PC-3 (cell line): ENCODE measurements at regions not wholly inside any gene's neighbourhood (a gene's known extent, or its start where the extent isn't known, plus 50 kb on each side); places are given as distances from the start of the nearest gene placed in this dataset.

ENCODE experiments used
- ATAC-seq: fragments of 200-7000 bp; cut with Tn5 transposase; 2 replicates; pipeline ENCODE4 v1.9.1; 2020; ENCODE audit warnings: mild to moderate bottlenecking, moderate library complexity
- BruUV-seq: library from RNA; stranded (reverse); fragments of 400-500 nt; replicated peaks from 2 replicates; lab custom pipeline; 2021; lab: Mats Ljungman, UMichigan
- CTCF ChIA-PET: fragments of 300-600 bp; sonication (Branson Sonifier 250); formaldehyde crosslinking; loops from one replicate; lab custom pipeline; 2022; ENCODE audit warnings: antibody characterized with exemption; lab: Charles Lee
- POLR2A ChIA-PET: fragments of 300-600 bp; sonication (Branson Sonifier 250); formaldehyde crosslinking; loops from one replicate; lab custom pipeline; 2022; ENCODE audit warnings: antibody characterized with exemption; ENCODE audit not compliant: unreplicated experiment; lab: Charles Lee
- DNase-seq: peaks from one replicate; pipeline ENCODE4 v3.0.0-alpha.2; 2015
- H2AFZ ChIP-seq: fragments of 300-600 bp; sonication (generic); 2 replicates; pipeline ENCODE4 v1.6.0; 2016; ENCODE audit warnings: antibody characterized with exemption, low read length
- H3F3A ChIP-seq: fragments of 300-600 bp; sonication (generic); one replicate; pipeline ENCODE4 v1.6.0; 2017; ENCODE audit warnings: antibody characterized with exemption, low read length, control low read depth, mild to moderate bottlenecking; ENCODE audit not compliant: unreplicated experiment
- H3K27ac ChIP-seq: fragments of 300-600 bp; sonication (generic); 2 replicates; pipeline ENCODE4 v1.5.1; 2016; ENCODE audit warnings: mild to moderate bottlenecking, low read length
- H3K27me3 ChIP-seq: fragments of 300-600 bp; sonication (generic); 2 replicates; pipeline ENCODE4 v1.6.1; 2016; ENCODE audit warnings: low read length, mixed read lengths
- H3K36me3 ChIP-seq: fragments of 300-600 bp; sonication (generic); 2 replicates; pipeline ENCODE4 v1.6.1; 2016; ENCODE audit warnings: low read depth, mixed run types, low read length, mixed read lengths
- H3K4me1 ChIP-seq: fragments of 300-600 bp; sonication (generic); 2 replicates; pipeline ENCODE4 v1.5.1; 2016; ENCODE audit warnings: low read length; ENCODE audit not compliant: insufficient read depth
- H3K4me2 ChIP-seq: fragments of 300-600 bp; sonication (generic); 2 replicates; pipeline ENCODE4 v1.6.0; 2016; ENCODE audit warnings: low read length
- H3K4me3 ChIP-seq: fragments of 300-600 bp; sonication (generic); 2 replicates; pipeline ENCODE4 v1.5.1; 2016; ENCODE audit warnings: mild to moderate bottlenecking, low read length, mixed read lengths
- H3K79me2 ChIP-seq: fragments of 300-600 bp; sonication (generic); 2 replicates; pipeline ENCODE4 v1.6.1; 2017; ENCODE audit warnings: low read length, mixed read lengths
- H3K9ac ChIP-seq: fragments of 300-600 bp; sonication (generic); 2 replicates; pipeline ENCODE4 v1.6.0; 2016; ENCODE audit warnings: mild to moderate bottlenecking, low read length
- H3K9me2 ChIP-seq: fragments of 300-600 bp; sonication (generic); replicated peaks from 2 replicates; pipeline ENCODE4 v1.6.1; 2016; ENCODE audit warnings: mixed run types, low read length, mixed read lengths
- H3K9me3 ChIP-seq: fragments of 300-600 bp; sonication (generic); 2 replicates; pipeline ENCODE4 v1.6.1; 2016; ENCODE audit warnings: low read length, mixed read lengths
- H4K20me1 ChIP-seq: fragments of 300-600 bp; sonication (generic); 2 replicates; pipeline ENCODE4 v1.6.1; 2016; ENCODE audit warnings: low read length, mixed read lengths
- CTCF ChIP-seq: fragments of 300-600 bp; sonication (generic); conservative IDR thresholded peaks from 2 replicates; pipeline ENCODE4 v1.5.1; 2017; ENCODE audit warnings: antibody characterized with exemption, low read depth, mild to moderate bottlenecking, low read length
- EZH2 ChIP-seq: fragments of 300-600 bp; sonication (generic); IDR thresholded peaks from one replicate; pipeline ENCODE4 v1.6.1; 2017; ENCODE audit warnings: antibody characterized with exemption, mild to moderate bottlenecking, low read length; ENCODE audit not compliant: unreplicated experiment
- EZH2phosphoT487 ChIP-seq: fragments of 300-600 bp; sonication (generic); IDR thresholded peaks from 2 replicates; pipeline ENCODE4 v1.6.1; 2018; ENCODE audit warnings: mild to moderate bottlenecking, antibody characterized with exemption, low read length, borderline replicate concordance
- intact Hi-C: fragments of 100-400 bp; cut with micrococcal nuclease; formaldehyde crosslinking; loops from 2 replicates; pipeline ENCODE4 v1.9.0; 2023

- Histone ChIP-seq H3K9me2 (no peaks in the 10 kb centered on the region), H3K4me2 (no peak overlapping the region), H2AFZ (no peak overlapping the region), H3K36me3 (no peaks in the 10 kb centered on the region), H3K9me3 (no peaks in the 10 kb centered on the region), H3K4me1 (peaks cover 2% of the 10 kb centered on the region; the same call in 1 of the 2 replicates), H3K27ac (no peak overlapping the region), H3K79me2 (no peaks in the 10 kb centered on the region), H3F3A (no peaks in the 10 kb centered on the region), H3K27me3 (peaks cover 39% of the 10 kb centered on the region), H4K20me1 (no peaks in the 10 kb centered on the region), H3K4me3 (no peak overlapping the region), H3K9ac (no peak overlapping the region)
- ChIA-PET POLR2A (no interaction called here), CTCF (no interaction called here)
- no peak for DNase-seq
- BruUV-seq = no TSS peak
- intact Hi-C loops = no loop called here
- ATAC-seq = no peak
- no peak for TF ChIP-seq CTCF
- no peak for TF ChIP-seq EZH2phosphoT487
- no peak for TF ChIP-seq EZH2
Measured at GRCh38 chr15:81526029-81526428, 152.0 kb upstream of the TMC3 start.

GRCh38 chr15:81524496-81524895, 150.5 kb upstream of the TMC3 start:
- Histone ChIP-seq H3K4me1 (no peaks in the 10 kb centered on the region), H3K79me2 (no peaks in the 10 kb centered on the region), H3K4me2 (no peak overlapping the region), H3K27me3 (peaks cover 43% of the 10 kb centered on the region), H2AFZ (no peak overlapping the region), H3F3A (no peaks in the 10 kb centered on the region), H3K9me2 (no peaks in the 10 kb centered on the region), H3K27ac (no peak overlapping the region), H3K4me3 (no peak overlapping the region), H3K36me3 (no peaks in the 10 kb centered on the region), H3K9ac (no peak overlapping the region), H3K9me3 (no peaks in the 10 kb centered on the region), H4K20me1 (no peaks in the 10 kb centered on the region)
- CTCF ChIA-PET = no interaction called here
- no peak for DNase-seq
- ATAC-seq = no peak
- POLR2A ChIA-PET = no interaction called here
- no TSS peak for BruUV-seq
- intact Hi-C loops = no loop called here
- TF ChIP-seq EZH2 (no peak), CTCF (no peak), EZH2phosphoT487 (no peak)

- ChIA-PET CTCF (no interaction called here), POLR2A (no interaction called here)
- H2AFZ ChIP-seq = no peak overlapping the region
- no peak for ATAC-seq
- no peak overlapping the region for H3K27ac ChIP-seq
- H3K4me3 ChIP-seq = no peak overlapping the region
- no peak overlapping the region for H3K4me2 ChIP-seq
- H3K9ac ChIP-seq = no peak overlapping the region
- intact Hi-C loops = no loop called here
- no peaks in the 10 kb centered on the region for H3F3A ChIP-seq
- DNase-seq = no peak
- H3K79me2 ChIP-seq = no peaks in the 10 kb centered on the region
- H3K9me3 ChIP-seq = no peaks in the 10 kb centered on the region
- BruUV-seq = no TSS peak
- no peaks in the 10 kb centered on the region for H3K4me1 ChIP-seq
- no peaks in the 10 kb centered on the region for H3K36me3 ChIP-seq
- H3K9me2 ChIP-seq = no peaks in the 10 kb centered on the region
- peaks cover 43% of the 10 kb centered on the region for H3K27me3 ChIP-seq
- TF ChIP-seq CTCF (no peak), EZH2 (no peak), EZH2phosphoT487 (no peak)
- H4K20me1 ChIP-seq = no peaks in the 10 kb centered on the region
Measured at GRCh38 chr15:81523867-81524266, 149.9 kb upstream of the TMC3 start.
